H1 (cell line): ENCODE measurements at regions not wholly inside any gene's neighbourhood (a gene's known extent, or its start where the extent isn't known, plus 50 kb on each side); places are given as distances from the start of the nearest gene placed in this dataset.

Experiments used
- CTCF ChIP-seq, 3 experiments: IDR thresholded peaks; 1 replicate in 2 of 3; 2 replicates in 1 of 3; pipeline versions ENCODE4 v1.5.1 to v1.6.1; 2011; ENCODE audit warnings: low read length in 3 of 3, mild to moderate bottlenecking in 3 of 3, inconsistent platforms in 2 of 3, low read depth in 1 of 3, moderate library complexity in 1 of 3; ENCODE audit not compliant: insufficient read depth in 1 of 3; ENCODE audit errors: control extremely low read depth in 1 of 3
- EP300 ChIP-seq, 2 experiments: IDR thresholded peaks; 1 replicate in 1 of 2; 2 replicates in 1 of 2; pipeline ENCODE4 v1.6.1; 2011 to 2012; ENCODE audit warnings: low read depth in 2 of 2, low read length in 2 of 2, mild to moderate bottlenecking in 2 of 2, borderline replicate concordance in 1 of 2, inconsistent platforms in 1 of 2, moderate library complexity in 1 of 2
- POLR2AphosphoS5 ChIP-seq: IDR thresholded peaks from 2 replicates; pipeline ENCODE4 v1.6.1; 2011; ENCODE audit warnings: low read depth, low read length
- USF2 ChIP-seq: IDR thresholded peaks from 2 replicates; pipeline ENCODE4 v1.6.1; 2011; ENCODE audit warnings: low read length, improper control_type of control experiment

GRCh38 chr2:45287045-45287444 lies 277.8 kb upstream of the SIX2 start:
- no peak for TF ChIP-seq POLR2AphosphoS5
- TF ChIP-seq CTCF (IDR thresholded peaks at IDR 0.05; ENCODE audit: control extremely low read depth in 1 of 3, insufficient read depth in 1 of 3, low read depth in 1 of 3, low read length in 3 of 3) = no peak
- no peak for TF ChIP-seq USF2
- no peak for TF ChIP-seq EP300 (IDR thresholded peaks at IDR 0.05; ENCODE audit: borderline replicate concordance in 1 of 2, low read depth in 2 of 2, low read length in 2 of 2)
